ENCODE measurements at regions not wholly inside any gene's neighbourhood (a gene's known extent, or its start where the extent isn't known, plus 50 kb on each side); places are given as distances from the start of the nearest gene placed in this dataset.
"Not testable (repeated sequence)": the region's sequence is repeated elsewhere in the genome, so short reads cannot be mapped to it uniquely, and the experiment has no call there.

- no peak for DNase-seq
Observed at GRCh38 chr20:43404878-43405277, 52.8 kb upstream of the SRSF6 start.

DNA sequence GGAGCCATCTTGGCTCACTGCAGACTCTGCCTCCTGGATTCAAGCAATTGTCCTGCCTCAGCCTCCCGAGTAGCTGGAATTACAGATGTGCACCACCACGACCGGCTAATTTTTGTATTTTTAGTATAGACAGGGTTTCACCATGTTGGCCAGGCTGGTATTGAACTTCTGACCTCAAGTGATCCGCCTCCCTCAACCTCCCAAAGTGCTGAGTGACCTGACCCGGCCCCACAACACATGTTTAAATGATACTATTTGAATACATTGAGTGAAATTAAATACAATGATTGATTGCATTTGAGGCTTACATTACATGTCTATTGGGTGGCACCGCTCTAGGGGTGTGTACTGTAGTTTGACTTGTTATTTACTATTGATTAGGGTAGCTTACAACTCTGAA, 56.8 kb upstream of the SRSF6 start:
- not testable (repeated sequence) for DNase-seq

DNA sequence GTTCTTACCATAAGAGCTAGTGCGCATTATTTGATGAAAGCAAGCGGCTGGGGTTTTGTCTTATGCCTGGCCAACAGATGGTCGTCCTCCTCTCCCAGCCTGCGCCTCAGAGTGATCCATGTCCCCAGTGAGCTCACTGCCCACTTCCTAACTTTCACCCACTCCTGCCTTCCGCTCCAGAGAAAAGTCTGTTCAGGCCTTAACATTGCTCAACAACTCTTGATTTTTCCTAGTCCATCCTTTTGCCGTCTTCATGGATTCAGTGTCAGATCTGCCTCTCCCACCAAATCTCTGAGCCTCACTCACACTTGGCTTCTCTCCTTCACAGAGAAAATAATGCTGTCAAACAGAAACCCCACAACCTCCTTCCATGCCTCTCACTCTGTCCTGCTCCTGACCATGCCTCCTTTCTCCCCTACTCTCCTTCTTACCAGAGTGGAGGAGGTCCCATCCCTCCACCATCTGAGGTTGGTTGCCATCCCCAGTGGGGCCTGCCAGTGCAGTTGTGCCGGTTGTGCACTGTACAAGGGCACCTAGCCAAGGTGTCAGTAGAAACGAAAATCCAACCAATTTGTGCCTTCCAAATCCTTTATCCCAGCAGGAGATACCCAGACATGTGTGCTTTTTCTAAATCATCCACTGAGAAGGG, 58.9 kb upstream of the SRSF6 start:
- no peak for DNase-seq

DNA sequence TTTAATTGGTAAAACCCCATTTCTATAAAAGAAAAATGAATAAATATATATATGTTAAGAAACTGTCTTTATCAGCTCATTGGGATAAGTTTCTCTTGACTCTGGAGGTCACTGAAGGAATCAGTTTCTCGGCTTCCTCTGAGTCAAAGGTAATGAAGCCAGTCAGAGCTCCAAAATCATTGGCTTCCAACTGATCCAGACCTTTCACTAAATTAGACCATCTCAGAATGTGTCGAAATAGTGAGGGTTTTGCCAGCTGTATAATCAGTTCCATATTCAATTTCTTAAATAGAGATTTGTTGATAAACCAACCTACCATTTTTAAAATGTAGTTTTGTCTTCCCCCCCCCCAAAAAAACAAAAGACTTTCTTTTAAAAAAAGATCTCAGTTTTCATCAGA, 60.5 kb upstream of the SRSF6 start:
- DNase-seq, result no peak

DNA sequence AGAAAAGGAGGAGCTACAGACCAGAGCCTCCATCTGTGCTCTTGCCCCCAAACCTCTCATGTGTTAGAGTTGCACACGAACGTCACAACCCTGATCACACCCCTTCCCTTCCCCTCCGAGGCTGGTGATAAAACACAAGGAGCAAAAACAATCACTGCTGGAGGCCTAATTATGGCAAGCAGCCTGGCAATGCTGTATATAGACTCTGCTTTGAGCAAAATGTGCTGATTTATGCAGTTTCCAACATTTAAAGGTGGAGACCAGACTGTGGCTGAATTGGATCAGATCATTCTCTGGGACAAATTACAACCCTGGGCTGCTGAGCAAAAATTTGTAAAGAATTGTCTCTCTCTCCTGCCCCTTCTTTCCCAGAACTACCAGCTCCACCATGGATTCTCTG, 64.6 kb upstream of the SRSF6 start:
- DNase-seq, result no peak

DNA sequence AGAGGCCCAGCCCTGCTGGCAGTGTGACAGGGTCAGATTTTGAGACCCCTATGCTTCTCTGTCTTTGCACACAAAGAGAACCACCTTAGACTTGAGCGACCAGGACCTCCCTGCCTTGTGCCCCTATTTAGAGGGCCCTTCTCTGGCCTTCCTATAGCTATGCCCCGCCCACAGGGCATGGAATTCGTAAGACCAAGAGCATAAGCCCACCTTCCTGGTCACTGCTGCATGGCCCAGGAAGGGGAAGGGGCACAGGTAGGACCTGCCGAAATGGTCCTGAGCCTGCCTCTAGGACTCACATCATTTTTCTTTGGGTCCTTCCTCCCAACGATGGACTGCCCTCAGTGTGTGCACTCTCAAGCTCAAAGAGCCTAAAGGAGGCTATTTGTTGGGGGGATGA, 65.1 kb upstream of the SRSF6 start:
- no peak for DNase-seq

DNA sequence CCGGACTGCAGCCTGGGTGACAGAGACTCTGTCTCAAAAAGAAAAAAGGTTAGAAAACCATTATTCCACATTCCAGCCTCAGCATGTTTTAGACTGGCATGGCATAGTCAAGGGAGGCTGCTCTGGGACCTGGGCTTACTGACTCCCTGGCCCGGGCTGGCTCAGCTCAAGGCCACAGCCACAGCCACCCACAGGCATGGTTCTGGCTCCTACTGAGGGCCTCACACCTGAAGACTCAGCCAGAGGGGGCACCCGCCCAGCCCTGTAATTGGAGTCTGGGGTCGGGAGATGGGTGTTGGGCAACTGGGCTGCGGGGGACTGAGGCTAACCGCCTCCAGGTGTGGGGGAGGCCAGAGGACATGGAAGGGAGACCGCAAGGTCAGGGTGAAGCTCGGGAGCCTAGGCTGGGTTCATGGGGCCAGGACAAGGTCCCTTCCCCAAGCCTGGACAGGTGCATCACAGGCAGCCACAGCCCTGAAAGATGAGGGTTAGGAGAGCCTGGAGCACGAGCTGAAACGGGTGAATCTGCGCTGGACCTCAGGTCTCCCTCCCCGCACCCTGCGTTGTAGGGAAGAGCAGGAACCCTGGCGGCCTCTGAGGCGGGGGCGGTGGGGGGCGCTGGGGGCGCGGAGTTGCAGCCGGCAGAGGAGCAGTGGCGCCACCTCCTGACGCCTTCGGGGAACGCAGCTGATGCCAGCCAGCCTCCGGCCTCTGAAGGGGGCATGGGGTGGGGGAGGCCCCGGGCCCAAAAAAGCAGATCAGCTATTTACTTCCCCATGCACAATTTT, 67.7 kb upstream of the SRSF6 start:
- DNase-seq, result no peak

DNA sequence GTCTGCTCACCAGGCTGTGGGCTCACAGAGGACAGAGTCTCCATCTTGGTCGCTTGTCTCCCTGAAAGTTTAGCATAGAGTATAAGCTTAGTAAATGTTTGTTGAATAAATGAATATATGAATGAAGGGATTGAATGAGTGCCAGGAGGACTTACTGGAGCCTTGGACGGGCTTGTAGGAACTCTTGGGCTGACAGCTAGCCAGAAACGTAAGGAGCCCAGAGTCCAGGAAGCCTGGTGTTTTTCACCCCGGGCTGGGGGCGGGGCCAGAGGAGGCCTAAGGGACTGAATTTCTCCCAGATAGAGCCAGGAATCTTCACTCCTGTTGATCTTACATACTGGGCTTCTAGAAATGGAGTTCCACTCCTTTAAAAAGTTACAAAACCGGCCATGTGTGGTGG, 68.5 kb upstream of the SRSF6 start:
- no peak for DNase-seq

- DNase-seq, result no peak
Observed at GRCh38 chr20:43388268-43389002, 69.3 kb upstream of the SRSF6 start.

DNA sequence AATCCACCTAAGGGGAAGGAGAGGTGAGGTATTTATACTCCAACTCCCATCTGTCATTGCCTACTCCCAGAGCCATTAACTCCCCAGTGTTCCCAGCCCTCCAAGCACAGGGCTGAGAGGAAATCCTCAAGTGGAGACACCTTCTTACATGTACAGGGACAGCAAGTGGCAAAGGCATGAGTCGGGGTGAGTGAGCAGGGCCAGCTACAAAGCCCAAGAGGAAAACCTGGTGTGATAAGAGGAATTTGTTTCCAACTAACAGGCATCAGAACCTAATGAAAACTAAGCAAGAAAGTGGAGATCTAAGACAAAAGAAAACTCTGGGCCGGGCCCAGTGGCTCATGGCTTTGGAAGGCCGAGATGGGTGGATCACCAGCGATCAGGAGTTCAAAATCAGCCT, 70.0 kb upstream of the SRSF6 start:
- no peak for DNase-seq

GRCh38 chr20:43386878-43387277, 70.8 kb upstream of the SRSF6 start:
- DNase-seq, result no peak

DNA sequence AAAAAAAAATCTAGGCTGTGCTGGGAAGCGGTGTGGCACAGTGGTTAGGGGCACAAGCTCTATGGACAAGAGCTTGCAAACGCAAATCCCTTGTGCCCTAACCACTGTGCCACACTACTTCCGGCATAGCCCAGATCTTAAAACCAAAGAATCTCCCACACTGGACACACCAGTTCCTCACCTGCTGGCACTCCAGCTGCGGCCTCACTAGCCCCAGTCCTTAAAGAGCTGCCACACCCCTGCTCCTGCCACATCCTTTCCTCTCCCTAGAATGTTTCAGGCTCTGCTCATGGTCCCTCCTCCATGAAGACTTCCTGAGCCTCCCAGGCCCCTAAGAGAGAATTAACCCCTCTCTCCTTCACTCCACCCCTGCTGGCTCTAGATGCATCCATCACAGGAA, 71.8 kb upstream of the SRSF6 start:
- DNase-seq, result no peak

GRCh38 chr20:43384101-43384940, 73.4 kb upstream of the SRSF6 start:
- no peak for DNase-seq

- no peak for DNase-seq
Observed at GRCh38 chr20:43383026-43383795, 74.5 kb upstream of the SRSF6 start.

DNA sequence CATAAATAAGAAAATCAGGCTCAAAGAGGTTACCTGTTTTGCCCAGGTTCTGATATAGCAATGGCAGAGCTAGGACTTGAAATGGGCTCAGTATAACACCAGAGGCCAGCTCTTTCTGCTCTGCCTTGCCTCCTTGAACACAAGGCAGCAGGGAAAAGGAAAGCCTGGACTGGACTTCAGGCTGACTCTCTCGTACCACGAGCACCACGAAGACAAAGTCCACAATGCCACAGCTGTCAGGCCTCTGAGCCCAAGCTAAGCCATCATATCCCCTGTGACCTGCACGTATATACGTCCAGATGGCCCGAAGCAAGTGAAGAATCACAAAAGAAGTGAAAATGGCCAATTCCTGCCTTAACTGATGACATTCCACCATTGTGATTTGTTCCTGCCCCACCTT, 75.6 kb upstream of the SRSF6 start:
- not testable (repeated sequence) for DNase-seq

- not testable (repeated sequence) for DNase-seq
Observed at GRCh38 chr20:43381533-43381932, 76.2 kb upstream of the SRSF6 start.

DNA sequence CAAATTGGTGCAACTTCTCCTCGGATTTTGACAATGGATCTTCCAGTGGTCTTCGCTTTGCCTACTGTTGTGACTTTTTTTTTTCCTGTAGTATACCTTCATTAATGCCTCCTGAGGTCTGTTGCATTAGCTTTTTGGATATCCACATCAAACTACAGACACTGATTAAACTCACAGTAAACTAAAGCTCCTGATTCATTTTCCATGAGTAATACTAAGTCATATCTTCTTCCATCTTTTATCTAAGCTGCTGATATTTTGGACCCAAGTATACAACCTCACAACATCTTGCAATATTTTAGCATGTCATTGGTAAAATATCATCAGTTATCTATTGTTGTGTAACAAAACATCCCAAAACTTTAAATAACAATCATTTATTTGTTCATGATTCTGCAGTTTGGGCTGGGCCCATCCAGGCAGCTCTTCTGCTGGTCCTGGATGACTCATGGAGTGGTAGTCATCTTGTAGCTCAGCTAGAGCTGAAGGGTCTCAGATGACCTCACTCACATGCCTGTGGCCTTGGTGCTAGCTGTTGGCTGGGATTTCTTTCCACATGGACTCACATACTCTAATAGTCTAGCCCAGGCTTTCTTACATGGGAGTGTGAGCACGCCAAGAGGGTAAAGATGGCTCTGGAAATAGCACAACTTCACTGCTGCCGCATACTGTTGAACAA, 78.3 kb upstream of the SRSF6 start:
- no peak for DNase-seq

GRCh38 chr20:43376831-43377230, 80.9 kb upstream of the SRSF6 start:
- no peak for DNase-seq

DNA sequence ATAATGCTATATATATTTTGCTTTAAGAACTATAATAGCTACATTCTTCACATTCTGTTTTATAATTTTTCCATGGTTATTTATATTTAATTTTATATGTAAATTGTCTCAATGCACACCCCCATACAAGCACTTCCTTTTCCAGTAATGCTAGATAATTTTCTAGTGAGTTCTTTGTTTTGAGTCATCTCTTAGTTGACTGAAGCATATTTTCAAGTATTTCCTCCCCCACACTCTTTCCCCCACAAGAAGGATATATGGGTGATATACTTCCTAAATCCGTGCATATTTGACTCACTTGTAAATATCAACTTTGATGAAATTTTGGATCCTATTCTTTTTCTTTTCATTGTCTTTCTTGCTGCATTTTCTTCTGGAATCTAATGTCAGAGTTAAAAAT, 82.1 kb upstream of the SRSF6 start:
- no peak for DNase-seq

- DNase-seq, result no peak
Observed at GRCh38 chr20:43372051-43372450, 85.6 kb upstream of the SRSF6 start.

DNA sequence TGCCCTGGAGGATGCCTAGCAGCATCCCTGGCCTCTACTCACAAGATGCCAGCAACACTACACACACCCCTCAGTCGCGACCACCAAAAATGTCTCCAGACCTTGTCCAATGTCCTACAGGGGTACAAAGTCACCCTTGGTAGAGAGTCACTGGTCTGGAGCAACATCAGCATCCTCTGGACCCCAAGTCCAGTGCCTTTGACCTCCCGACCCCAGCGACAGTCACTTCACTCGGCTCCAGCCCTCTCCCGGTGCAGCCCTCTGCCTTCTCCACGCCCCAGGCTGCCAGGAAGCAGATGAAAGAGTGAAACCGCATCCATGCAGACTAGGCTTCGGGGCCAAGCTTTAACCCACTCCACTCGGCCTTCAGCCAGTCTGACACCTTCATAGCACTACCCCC, 92.0 kb upstream of the SRSF6 start:
- no peak for DNase-seq

GRCh38 chr20:43364001-43364400, 93.7 kb upstream of the SRSF6 start:
- DNase-seq, result no peak
